ENCODE measurements at regions not wholly inside any gene's neighbourhood (a gene's known extent, or its start where the extent isn't known, plus 50 kb on each side); places are given as distances from the start of the nearest gene placed in this dataset.

- Histone ChIP-seq H3K23me2 (ENCODE audit: insufficient read length, low read depth, low read length, poor library complexity, severe bottlenecking) (no peaks in the 10 kb centered on the region), H2BK5ac (ENCODE audit: insufficient read length, low read length) (no peak overlapping the region), H3K4me1 (ENCODE audit: insufficient read depth, low read length) (peaks cover 2% of the 10 kb centered on the region; the same call in 1 of the 2 replicates), H3K56ac (ENCODE audit: insufficient read length, low read depth, low read length) (no peak overlapping the region), H3K9me3 (ENCODE audit: control insufficient read depth, low read depth, low read length) (peaks cover 6% of the 10 kb centered on the region), H2AFZ (ENCODE audit: low read length) (no peak overlapping the region), H4K5ac (ENCODE audit: insufficient read length, low read depth, low read length) (no peak overlapping the region), H2AK5ac (ENCODE audit: insufficient read length, low read length) (no peak overlapping the region), H3K14ac (ENCODE audit: insufficient read depth, low read length) (no peak overlapping the region), H2BK15ac (ENCODE audit: low read depth, low read length) (no peak overlapping the region), H2BK12ac (ENCODE audit: insufficient read length, low read depth, low read length) (no peak overlapping the region), H4K20me1 (ENCODE audit: control insufficient read depth, insufficient read depth, insufficient read length) (no peaks in the 10 kb centered on the region), H4K8ac (replicated peaks; ENCODE audit: insufficient read length, low read depth, low read length) (no peak overlapping the region), H3K79me1 (ENCODE audit: insufficient read depth, low read depth, low read length, poor library complexity, severe bottlenecking) (no peaks in the 10 kb centered on the region), H3K4me2 (ENCODE audit: insufficient read depth, insufficient read length, low read length) (no peak overlapping the region), H3K9ac (ENCODE audit: extremely low read depth, insufficient read length, low read length) (no peak overlapping the region), H3K27ac (ENCODE audit: insufficient read length, low read depth, low read length) (no peak overlapping the region), H3T11ph (ENCODE audit: low read length) (no peak overlapping the region), H4K91ac (ENCODE audit: insufficient read length, low read depth, low read length) (no peak overlapping the region), H3K79me2 (ENCODE audit: insufficient read depth, low read length) (no peaks in the 10 kb centered on the region), H3K27me3 (ENCODE audit: insufficient read depth, low read length) (no peaks in the 10 kb centered on the region), H3K23ac (ENCODE audit: insufficient read length, low read depth, low read length) (no peak overlapping the region), H3K4ac (ENCODE audit: low read depth, low read length) (no peak overlapping the region), H2BK20ac (ENCODE audit: low read depth, low read length, poor library complexity, severe bottlenecking) (no peak overlapping the region), H3K18ac (ENCODE audit: insufficient read length, low read depth, low read length) (no peak overlapping the region), H2BK120ac (ENCODE audit: low read depth, low read length, poor library complexity, severe bottlenecking) (no peak overlapping the region)
- Mint-ChIP-seq H3K9me3 (peaks cover 40 to 45% of the 10 kb centered on the region in 2 experiments), H3K27ac (no peak overlapping the region), H3K4me1 (peaks cover 40 to 41% of the 10 kb centered on the region in 2 experiments), H3K36me3 (ENCODE audit: insufficient read depth in 1 of 3, low read depth in 3 of 3) (peaks cover 14 to 61% (median 31%) of the 10 kb centered on the region in 3 experiments), H3K4me3 (no peak overlapping the region), H3K27me3 (ENCODE audit: low read depth) (no peaks in the 10 kb centered on the region; the same call in 1 of the 2 replicates)
- WGBS (ENCODE audit: extremely low coverage, insufficient read length, low lambda C conversion rate): no CpG with 5 or more reads among the region's 20 CpGs
- DNase-seq: no peak
- no peak for TF ChIP-seq CTCF (conservative IDR thresholded peaks at IDR 0.05)
Observed at GRCh38 chr4:42265782-42266602, 113.5 kb upstream of the BEND4 start.

Data from H9 (cell line).